PC-9 (cell line): ENCODE measurements at regions not wholly inside any gene's neighbourhood (a gene's known extent, or its start where the extent isn't known, plus 50 kb on each side); places are given as distances from the start of the nearest gene placed in this dataset.

Experiments used
- BruUV-seq: library from RNA; stranded (reverse); fragments of 400-500 nt; replicated peaks from 2 replicates; lab custom pipeline; 2021; lab: Mats Ljungman, UMichigan
- CTCF ChIA-PET: fragments of 300-600 bp; sonication (Branson Sonifier 250); formaldehyde crosslinking; loops from one replicate; lab custom pipeline; 2022; ENCODE audit warnings: antibody characterized with exemption; lab: Charles Lee
- POLR2A ChIA-PET: fragments of 300-600 bp; sonication (Branson Sonifier 250); formaldehyde crosslinking; loops from one replicate; lab custom pipeline; 2022; ENCODE audit warnings: antibody characterized with exemption; ENCODE audit not compliant: unreplicated experiment; lab: Charles Lee
- DNase-seq, 2 experiments: peaks; one replicate each; pipeline versions ENCODE4 v3.0.0 to v3.0.0-alpha.2; 2015 to 2022; ENCODE audit warnings: mixed read lengths in 1 of 2
- H2AFZ ChIP-seq: fragments of 200-600 bp; sonication (generic); 2 replicates; pipeline ENCODE4 v1.8.1; 2017; ENCODE audit warnings: antibody characterized with exemption
- H3F3A ChIP-seq: fragments of 200-600 bp; sonication (generic); 2 replicates; pipeline ENCODE4 v1.8.1; 2017; ENCODE audit warnings: antibody characterized with exemption, mild to moderate bottlenecking, low read depth; ENCODE audit not compliant: insufficient read depth
- H3K27ac ChIP-seq: fragments of 200-600 bp; sonication (generic); 2 replicates; pipeline ENCODE4 v1.6.1; 2016; ENCODE audit warnings: mixed run types
- H3K27me3 ChIP-seq: fragments of 200-600 bp; sonication (generic); 2 replicates; pipeline ENCODE4 v1.6.1; 2016; ENCODE audit warnings: low read depth, mixed run types; ENCODE audit not compliant: insufficient read depth
- H3K36me3 ChIP-seq: fragments of 200-600 bp; sonication (generic); 2 replicates; pipeline ENCODE4 v1.6.1; 2016; ENCODE audit warnings: low read depth, mixed run types
- H3K4me1 ChIP-seq: fragments of 200-600 bp; sonication (generic); replicated peaks from 2 replicates; pipeline ENCODE4 v1.6.1; 2016; ENCODE audit warnings: mixed run types; ENCODE audit not compliant: insufficient read depth
- H3K4me2 ChIP-seq: fragments of 200-600 bp; sonication (generic); 2 replicates; pipeline ENCODE4 v1.6.1; 2017; ENCODE audit warnings: mixed run types
- H3K4me3 ChIP-seq: fragments of 200-600 bp; sonication (generic); 2 replicates; pipeline ENCODE4 v1.6.1; 2016; ENCODE audit warnings: mixed run types
- H3K79me2 ChIP-seq: fragments of 200-600 bp; sonication (generic); 2 replicates; pipeline ENCODE4 v1.6.1; 2017; ENCODE audit warnings: low read depth, mixed run types
- H3K9me2 ChIP-seq: fragments of 200-600 bp; sonication (generic); 2 replicates; pipeline ENCODE4 v1.8.1; 2017; ENCODE audit warnings: mild to moderate bottlenecking; ENCODE audit not compliant: insufficient read depth
- H3K9me3 ChIP-seq: fragments of 200-600 bp; sonication (generic); 2 replicates; pipeline ENCODE4 v1.8.1; 2016; ENCODE audit warnings: low read depth; ENCODE audit not compliant: insufficient read depth
- H4K20me1 ChIP-seq: fragments of 200-600 bp; sonication (generic); 2 replicates; pipeline ENCODE4 v1.8.1; 2017; ENCODE audit not compliant: insufficient read depth
- EZH2 ChIP-seq: fragments of 200-600 bp; sonication (generic); IDR thresholded peaks from 2 replicates; pipeline ENCODE4 v1.8.0; 2017; ENCODE audit warnings: antibody characterized with exemption, low read depth
- intact Hi-C: fragments of 100-400 bp; cut with micrococcal nuclease; formaldehyde crosslinking; loops from one replicate; pipeline ENCODE4 v1.10.0; 2022; ENCODE audit not compliant: unreplicated experiment
- TF ChIP-seq, protein P1 (sequence below): fragments of 200-600 bp; sonication (generic); conservative IDR thresholded peaks from 2 replicates; pipeline ENCODE4 v1.6.1; 2017; ENCODE audit warnings: mixed run types, antibody characterized with exemption, mild to moderate bottlenecking, moderate library complexity

DNA sequence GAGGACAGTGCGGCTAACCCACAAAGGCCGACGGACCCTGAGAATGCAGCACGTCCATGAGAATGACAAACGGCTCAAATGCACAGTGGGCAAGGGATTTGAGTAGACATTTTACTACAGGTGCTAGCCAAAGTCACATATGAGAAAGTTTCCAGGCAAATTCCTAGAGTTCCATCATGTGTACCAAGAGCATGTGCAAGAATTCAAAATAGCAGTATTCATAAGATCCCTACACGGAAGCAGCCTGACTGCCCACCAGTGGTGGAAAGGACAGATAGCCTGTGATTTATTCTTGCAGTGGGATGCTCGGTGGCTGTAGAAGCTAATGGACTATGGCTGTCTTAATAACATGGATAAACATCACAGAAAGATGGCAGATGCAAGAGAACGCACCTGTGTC lies 68.0 kb downstream of the RGS12 start:
- intact Hi-C loops: no loop called here
- TF ChIP-seq, protein P1, sequence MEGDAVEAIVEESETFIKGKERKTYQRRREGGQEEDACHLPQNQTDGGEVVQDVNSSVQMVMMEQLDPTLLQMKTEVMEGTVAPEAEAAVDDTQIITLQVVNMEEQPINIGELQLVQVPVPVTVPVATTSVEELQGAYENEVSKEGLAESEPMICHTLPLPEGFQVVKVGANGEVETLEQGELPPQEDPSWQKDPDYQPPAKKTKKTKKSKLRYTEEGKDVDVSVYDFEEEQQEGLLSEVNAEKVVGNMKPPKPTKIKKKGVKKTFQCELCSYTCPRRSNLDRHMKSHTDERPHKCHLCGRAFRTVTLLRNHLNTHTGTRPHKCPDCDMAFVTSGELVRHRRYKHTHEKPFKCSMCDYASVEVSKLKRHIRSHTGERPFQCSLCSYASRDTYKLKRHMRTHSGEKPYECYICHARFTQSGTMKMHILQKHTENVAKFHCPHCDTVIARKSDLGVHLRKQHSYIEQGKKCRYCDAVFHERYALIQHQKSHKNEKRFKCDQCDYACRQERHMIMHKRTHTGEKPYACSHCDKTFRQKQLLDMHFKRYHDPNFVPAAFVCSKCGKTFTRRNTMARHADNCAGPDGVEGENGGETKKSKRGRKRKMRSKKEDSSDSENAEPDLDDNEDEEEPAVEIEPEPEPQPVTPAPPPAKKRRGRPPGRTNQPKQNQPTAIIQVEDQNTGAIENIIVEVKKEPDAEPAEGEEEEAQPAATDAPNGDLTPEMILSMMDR: no peak
- no peak for TF ChIP-seq EZH2
- POLR2A ChIA-PET: no interaction called here

DNA sequence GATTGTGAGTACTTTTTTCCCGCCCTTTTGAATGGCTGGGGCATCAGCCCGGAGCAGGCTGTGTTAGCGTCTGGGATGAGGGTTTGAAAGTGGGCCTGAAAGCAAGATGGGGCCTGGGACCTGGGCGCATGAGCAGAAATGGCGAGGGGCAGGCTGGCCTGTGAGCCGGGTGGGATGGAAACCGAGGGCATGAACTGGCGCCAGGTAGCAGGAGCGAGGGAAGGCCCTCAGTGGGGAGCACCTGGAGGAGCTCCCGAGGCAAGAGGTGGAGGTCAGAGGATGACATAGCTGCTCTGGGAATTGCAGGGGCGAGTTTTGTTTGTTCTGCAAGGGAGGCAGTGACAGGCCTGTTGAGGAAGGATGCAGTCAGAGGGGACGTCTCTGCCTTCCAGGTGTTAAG lies 68.6 kb downstream of the RGS12 start:
- DNase-seq: no peak
- ChIA-PET CTCF (no interaction called here), POLR2A (no interaction called here)
- Histone ChIP-seq H3K9me3 (no peaks in the 10 kb centered on the region), H3F3A (no peaks in the 10 kb centered on the region), H2AFZ (no peak overlapping the region), H3K9me2 (no peaks in the 10 kb centered on the region), H3K4me3 (no peak overlapping the region), H3K4me1 (no peaks in the 10 kb centered on the region), H4K20me1 (no peaks in the 10 kb centered on the region), H3K79me2 (no peaks in the 10 kb centered on the region), H3K36me3 (no peaks in the 10 kb centered on the region), H3K27ac (no peak overlapping the region), H3K27me3 (no peaks in the 10 kb centered on the region), H3K4me2 (no peak overlapping the region)
- no peak for TF ChIP-seq EZH2
- TF ChIP-seq, protein P1: no peak
- intact Hi-C loops: no loop called here
- no TSS peak for BruUV-seq

More for the DNA sequence above, 68.0 kb downstream of the RGS12 start:
- Histone ChIP-seq H3K4me3 (no peak overlapping the region), H3K9me2 (no peaks in the 10 kb centered on the region), H2AFZ (no peak overlapping the region), H3K27me3 (no peaks in the 10 kb centered on the region), H3K9me3 (no peaks in the 10 kb centered on the region), H3K27ac (no peak overlapping the region), H3K79me2 (no peaks in the 10 kb centered on the region), H3K4me1 (no peaks in the 10 kb centered on the region), H3K4me2 (no peak overlapping the region), H3K36me3 (no peaks in the 10 kb centered on the region), H4K20me1 (no peaks in the 10 kb centered on the region), H3F3A (no peaks in the 10 kb centered on the region)
- no TSS peak for BruUV-seq
- CTCF ChIA-PET: no interaction called here
- DNase-seq: no peak

DNA sequence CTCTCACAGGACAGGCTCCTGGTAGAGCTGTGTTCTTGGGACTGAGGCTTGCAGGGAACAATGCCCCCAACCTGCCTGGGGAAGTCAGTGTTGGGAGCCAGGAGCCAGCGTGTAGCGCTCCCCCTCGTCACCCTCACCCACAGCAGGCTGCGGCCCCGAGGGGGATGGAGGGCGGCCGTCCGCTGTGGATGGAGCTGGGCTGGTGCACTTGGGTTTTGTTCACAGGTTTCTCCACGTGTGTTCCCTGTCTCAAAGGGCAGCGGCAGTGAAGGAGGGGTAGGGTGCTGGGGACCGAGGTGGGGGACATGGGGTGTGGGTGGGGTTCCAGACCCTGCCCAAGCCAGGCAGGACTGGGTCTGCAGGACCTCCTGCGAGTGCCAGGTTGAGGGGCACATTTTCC lies 69.1 kb downstream of the RGS12 start:
- POLR2A ChIA-PET: no interaction called here
- Histone ChIP-seq H3K9me3 (no peaks in the 10 kb centered on the region), H3K27ac (no peak overlapping the region), H3K36me3 (no peaks in the 10 kb centered on the region), H2AFZ (no peak overlapping the region), H3F3A (no peaks in the 10 kb centered on the region), H3K9me2 (no peaks in the 10 kb centered on the region), H4K20me1 (no peaks in the 10 kb centered on the region), H3K4me3 (no peak overlapping the region), H3K27me3 (no peaks in the 10 kb centered on the region), H3K4me1 (no peaks in the 10 kb centered on the region), H3K79me2 (no peaks in the 10 kb centered on the region), H3K4me2 (no peak overlapping the region)
- TF ChIP-seq, protein P1: no peak
- no peak for TF ChIP-seq EZH2
- no peak for DNase-seq
- intact Hi-C loops: no loop called here
- CTCF ChIA-PET: no interaction called here
- BruUV-seq: no TSS peak
